ENCODE measurements at regions not wholly inside any gene's neighbourhood (a gene's known extent, or its start where the extent isn't known, plus 50 kb on each side); places are given as distances from the start of the nearest gene placed in this dataset.

GRCh38 chr2:64289737-64290136 is 145.5 kb upstream of the PELI1 start:
- Histone ChIP-seq H3K36me3 (replicated peaks in 1 of 2; ENCODE audit: insufficient read depth in 1 of 2, low read depth in 2 of 2) (no peaks in the 10 kb centered on the region), H3K27me3 (no peaks in the 10 kb centered on the region), H3K4me3 (no peak overlapping the region), H3K9me3 (no peaks in the 10 kb centered on the region), H3K4me1 (no peaks in the 10 kb centered on the region), H3K27ac (no peak overlapping the region)
- intact Hi-C loops (cut with DNase I) = no loop called here
- DNase-seq = no peak
- ATAC-seq = no peak
- no peak for TF ChIP-seq POLR2A (IDR thresholded peaks at IDR 0.05)
- TF ChIP-seq, protein P1, sequence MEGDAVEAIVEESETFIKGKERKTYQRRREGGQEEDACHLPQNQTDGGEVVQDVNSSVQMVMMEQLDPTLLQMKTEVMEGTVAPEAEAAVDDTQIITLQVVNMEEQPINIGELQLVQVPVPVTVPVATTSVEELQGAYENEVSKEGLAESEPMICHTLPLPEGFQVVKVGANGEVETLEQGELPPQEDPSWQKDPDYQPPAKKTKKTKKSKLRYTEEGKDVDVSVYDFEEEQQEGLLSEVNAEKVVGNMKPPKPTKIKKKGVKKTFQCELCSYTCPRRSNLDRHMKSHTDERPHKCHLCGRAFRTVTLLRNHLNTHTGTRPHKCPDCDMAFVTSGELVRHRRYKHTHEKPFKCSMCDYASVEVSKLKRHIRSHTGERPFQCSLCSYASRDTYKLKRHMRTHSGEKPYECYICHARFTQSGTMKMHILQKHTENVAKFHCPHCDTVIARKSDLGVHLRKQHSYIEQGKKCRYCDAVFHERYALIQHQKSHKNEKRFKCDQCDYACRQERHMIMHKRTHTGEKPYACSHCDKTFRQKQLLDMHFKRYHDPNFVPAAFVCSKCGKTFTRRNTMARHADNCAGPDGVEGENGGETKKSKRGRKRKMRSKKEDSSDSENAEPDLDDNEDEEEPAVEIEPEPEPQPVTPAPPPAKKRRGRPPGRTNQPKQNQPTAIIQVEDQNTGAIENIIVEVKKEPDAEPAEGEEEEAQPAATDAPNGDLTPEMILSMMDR (IDR thresholded peaks at IDR 0.05) = no peak
- WGBS, 2 donors = 88 to 95% methylated on average over 1 of the region's 1 CpG

DNA sequence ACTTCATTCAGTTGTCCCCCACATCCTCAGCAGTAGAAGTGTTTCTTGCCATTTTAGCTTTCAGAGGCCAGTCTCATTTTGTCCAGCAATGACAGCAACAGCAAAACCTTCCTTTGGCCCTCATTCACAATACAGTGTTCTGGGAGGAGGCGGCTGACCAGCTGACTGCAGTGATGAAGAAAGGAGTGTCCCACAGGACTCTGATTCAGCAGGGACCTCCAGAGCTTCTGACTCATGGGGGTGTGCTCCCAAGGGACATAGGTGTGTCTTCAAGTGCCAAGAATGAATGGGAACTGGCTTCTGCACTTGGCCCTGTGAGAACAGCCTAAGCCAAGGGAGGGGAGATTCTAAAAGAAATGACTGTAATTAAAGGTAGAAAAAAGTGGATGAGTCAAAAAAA is 147.0 kb upstream of the PELI1 start:
- DNase-seq (no peak), ATAC-seq (no peak)

GRCh38 chr2:64295326-64296139 is 151.3 kb upstream of the PELI1 start:
- Histone ChIP-seq H3K27ac (no peak overlapping the region), H3K4me1 (no peaks in the 10 kb centered on the region), H3K36me3 (replicated peaks in 1 of 2; ENCODE audit: insufficient read depth in 1 of 2, low read depth in 2 of 2) (no peaks in the 10 kb centered on the region), H3K27me3 (no peaks in the 10 kb centered on the region), H3K4me3 (no peak overlapping the region), H3K9me3 (no peaks in the 10 kb centered on the region)
- TF ChIP-seq POLR2A (IDR thresholded peaks at IDR 0.05) = no peak
- TF ChIP-seq, protein P1 (IDR thresholded peaks at IDR 0.05) = no peak
- ATAC-seq = no peak
- WGBS, 2 donors = 72 to 76% methylated on average over 5 of the region's 5 CpGs
- DNase-seq = no peak
- intact Hi-C loops (cut with DNase I) = no loop called here

More for the DNA sequence above, 147.0 kb upstream of the PELI1 start:
- Histone ChIP-seq H3K4me1 (no peaks in the 10 kb centered on the region), H3K36me3 (replicated peaks in 1 of 2; ENCODE audit: insufficient read depth in 1 of 2, low read depth in 2 of 2) (no peaks in the 10 kb centered on the region), H3K9me3 (no peaks in the 10 kb centered on the region), H3K27me3 (no peaks in the 10 kb centered on the region), H3K4me3 (no peak overlapping the region), H3K27ac (no peak overlapping the region)
- WGBS, 2 donors = 85 to 100% methylated on average over 1 of the region's 1 CpG
- no peak for TF ChIP-seq POLR2A (IDR thresholded peaks at IDR 0.05)
- TF ChIP-seq, protein P1 (IDR thresholded peaks at IDR 0.05) = no peak
- intact Hi-C loops (cut with DNase I) = no loop called here

- no peak for ATAC-seq
Observed at GRCh38 chr2:64296140-64296480, 151.9 kb upstream of the PELI1 start.

More at GRCh38 chr2:64296140-64296480, 151.9 kb upstream of the PELI1 start:
- Histone ChIP-seq H3K4me1 (no peaks in the 10 kb centered on the region), H3K9me3 (no peaks in the 10 kb centered on the region), H3K36me3 (replicated peaks in 1 of 2; ENCODE audit: insufficient read depth in 1 of 2, low read depth in 2 of 2) (no peaks in the 10 kb centered on the region), H3K27me3 (no peaks in the 10 kb centered on the region), H3K27ac (no peak overlapping the region), H3K4me3 (no peak overlapping the region)
- no peak for TF ChIP-seq POLR2A (IDR thresholded peaks at IDR 0.05)
- TF ChIP-seq, protein P1 (IDR thresholded peaks at IDR 0.05) = no peak
- 56 to 74% methylated on average over 4 of the region's 4 CpGs for WGBS, 2 donors
- no peak for DNase-seq
- intact Hi-C loops (cut with DNase I) = no loop called here
